ENCODE measurements at regions not wholly inside any gene's neighbourhood (a gene's known extent, or its start where the extent isn't known, plus 50 kb on each side); places are given as distances from the start of the nearest gene placed in this dataset.
"Not testable (repeated sequence)": the region's sequence is repeated elsewhere in the genome, so short reads cannot be mapped to it uniquely, and the experiment has no call there.

- no peak for DNase-seq (ENCODE audit: low read depth in 1 of 2, low spot score in 1 of 2)
These were observed 231.7 kb downstream of the SKIDA1 start for GRCh38 chr10:21293518-21294356.

GRCh38 chr10:21292763-21293517 lies 232.5 kb downstream of the SKIDA1 start:
- no peak for DNase-seq (ENCODE audit: low read depth in 1 of 2, low spot score in 1 of 2)

- no peak for DNase-seq (ENCODE audit: low read depth in 1 of 2, low spot score in 1 of 2)
These were observed 234.9 kb downstream of the SKIDA1 start for GRCh38 chr10:21290499-21291160.

- no peak for DNase-seq (ENCODE audit: low read depth in 1 of 2, low spot score in 1 of 2)
These were observed 235.5 kb downstream of the SKIDA1 start for GRCh38 chr10:21289961-21290360.

- no peak for DNase-seq (ENCODE audit: low read depth in 1 of 2, low spot score in 1 of 2)
These were observed 236.2 kb downstream of the SKIDA1 start for GRCh38 chr10:21289271-21289670.

- no peak for DNase-seq (ENCODE audit: low read depth in 1 of 2, low spot score in 1 of 2)
These were observed 239.6 kb downstream of the SKIDA1 start for GRCh38 chr10:21285742-21286331.

- DNase-seq (ENCODE audit: low read depth in 1 of 2, low spot score in 1 of 2), result no peak
These were observed 240.3 kb downstream of the SKIDA1 start for GRCh38 chr10:21285207-21285606.

- DNase-seq (ENCODE audit: low read depth in 1 of 2, low spot score in 1 of 2), result no peak
These were observed 241.2 kb downstream of the SKIDA1 start for GRCh38 chr10:21284301-21284700.

GRCh38 chr10:21283053-21283452 lies 242.4 kb downstream of the SKIDA1 start:
- not testable (repeated sequence) for DNase-seq (ENCODE audit: low read depth in 1 of 2, low spot score in 1 of 2)

GRCh38 chr10:21281765-21282484 lies 243.6 kb downstream of the SKIDA1 start:
- DNase-seq (ENCODE audit: low read depth in 1 of 2, low spot score in 1 of 2), result no peak

- no peak for DNase-seq (ENCODE audit: low read depth in 1 of 2, low spot score in 1 of 2)
These were observed 244.4 kb downstream of the SKIDA1 start for GRCh38 chr10:21280971-21281572.

GRCh38 chr10:21280037-21280436 lies 245.4 kb downstream of the SKIDA1 start:
- no peak for DNase-seq (ENCODE audit: low read depth in 1 of 2, low spot score in 1 of 2)

GRCh38 chr10:21279217-21279575 lies 246.3 kb downstream of the SKIDA1 start:
- DNase-seq (ENCODE audit: low read depth in 1 of 2, low spot score in 1 of 2), result no peak

GRCh38 chr10:21278491-21279216 lies 246.8 kb downstream of the SKIDA1 start:
- peak; percentile 22 to 32 for DNase-seq (ENCODE audit: low read depth in 1 of 2, low spot score in 1 of 2)

- no peak for DNase-seq (ENCODE audit: low read depth in 1 of 2, low spot score in 1 of 2)
These were observed 252.0 kb downstream of the SKIDA1 start for GRCh38 chr10:21273400-21273968.

GRCh38 chr10:21272643-21273399 lies 252.7 kb downstream of the SKIDA1 start:
- DNase-seq (ENCODE audit: low read depth in 1 of 2, low spot score in 1 of 2), result no peak

- DNase-seq (ENCODE audit: low read depth in 1 of 2, low spot score in 1 of 2), result no peak
These were observed 254.5 kb downstream of the SKIDA1 start for GRCh38 chr10:21270976-21271375.

GRCh38 chr10:21269289-21269688 lies 256.2 kb downstream of the SKIDA1 start:
- no peak for DNase-seq (ENCODE audit: low read depth in 1 of 2, low spot score in 1 of 2)

- DNase-seq (ENCODE audit: low read depth in 1 of 2, low spot score in 1 of 2), result no peak
These were observed 259.9 kb downstream of the SKIDA1 start for GRCh38 chr10:21265622-21266021.
